Spleen (tissue), 7 donors: ENCODE measurements at regions not wholly inside any gene's neighbourhood (a gene's known extent, or its start where the extent isn't known, plus 50 kb on each side); places are given as distances from the start of the nearest gene placed in this dataset.

Experiments
- POLR2A ChIP-seq, 3 donors: fragments of 450-650 bp; IDR thresholded peaks; one replicate each; pipeline ENCODE4 v1.5.1; 2017; ENCODE audit warnings: antibody characterized with exemption in 3 of 3, mild to moderate bottlenecking in 1 of 3
- TF ChIP-seq, protein P1 (sequence below), 11 experiments: fragments of 200-600 bp in 7 of 11; fragments of 450-650 bp in 4 of 11; sonication (generic) in 4 of 11; IDR thresholded peaks in 8 of 11; conservative IDR thresholded peaks in 3 of 11; 1 replicate in 7 of 11; 2 replicates in 4 of 11; pipeline versions ENCODE4 v1.4.0 to v1.8.0; 2016 to 2021; ENCODE audit warnings: antibody characterized with exemption in 11 of 11, inconsistent platforms in 4 of 11, mild to moderate bottlenecking in 1 of 11
- donor health status: DM: no; HTN: no; CAD: no; lungs with moderate emphysema.
- donor health status: DM: no; HTN: no; CAD: no.
- donor health status: DM: no; HTN: no; CAD: no.

DNA sequence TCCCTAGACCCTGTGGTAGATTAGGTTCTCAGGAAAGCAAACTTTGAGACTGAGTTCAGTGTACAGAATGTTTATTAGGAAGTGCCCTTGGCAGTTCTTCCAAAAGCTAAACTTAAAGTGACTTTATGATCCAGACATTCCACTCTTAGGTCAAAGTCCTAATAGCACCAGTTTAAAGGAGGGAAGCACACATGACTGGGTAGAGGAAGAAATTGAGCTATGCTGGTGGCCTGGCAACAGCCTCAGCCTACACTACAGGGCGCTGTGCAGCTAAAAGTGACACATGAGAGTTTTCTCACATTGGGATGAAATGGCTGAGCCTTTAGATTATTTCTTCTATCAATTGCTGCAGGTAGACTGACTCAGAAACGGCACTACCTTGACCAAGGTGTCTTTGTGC, 280.4 kb downstream of the BRINP2 start:
- no peak for TF ChIP-seq POLR2A (IDR thresholded peaks at IDR 0.05)
- TF ChIP-seq, protein P1, sequence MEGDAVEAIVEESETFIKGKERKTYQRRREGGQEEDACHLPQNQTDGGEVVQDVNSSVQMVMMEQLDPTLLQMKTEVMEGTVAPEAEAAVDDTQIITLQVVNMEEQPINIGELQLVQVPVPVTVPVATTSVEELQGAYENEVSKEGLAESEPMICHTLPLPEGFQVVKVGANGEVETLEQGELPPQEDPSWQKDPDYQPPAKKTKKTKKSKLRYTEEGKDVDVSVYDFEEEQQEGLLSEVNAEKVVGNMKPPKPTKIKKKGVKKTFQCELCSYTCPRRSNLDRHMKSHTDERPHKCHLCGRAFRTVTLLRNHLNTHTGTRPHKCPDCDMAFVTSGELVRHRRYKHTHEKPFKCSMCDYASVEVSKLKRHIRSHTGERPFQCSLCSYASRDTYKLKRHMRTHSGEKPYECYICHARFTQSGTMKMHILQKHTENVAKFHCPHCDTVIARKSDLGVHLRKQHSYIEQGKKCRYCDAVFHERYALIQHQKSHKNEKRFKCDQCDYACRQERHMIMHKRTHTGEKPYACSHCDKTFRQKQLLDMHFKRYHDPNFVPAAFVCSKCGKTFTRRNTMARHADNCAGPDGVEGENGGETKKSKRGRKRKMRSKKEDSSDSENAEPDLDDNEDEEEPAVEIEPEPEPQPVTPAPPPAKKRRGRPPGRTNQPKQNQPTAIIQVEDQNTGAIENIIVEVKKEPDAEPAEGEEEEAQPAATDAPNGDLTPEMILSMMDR (IDR thresholded peaks at IDR 0.05 in 8 of 11, conservative IDR thresholded peaks at IDR 0.05 in 3 of 11) = no peak
